ENCODE measurements at regions not wholly inside any gene's neighbourhood (a gene's known extent, or its start where the extent isn't known, plus 50 kb on each side); places are given as distances from the start of the nearest gene placed in this dataset.

- Histone ChIP-seq H3K79me2 (replicated peaks; ENCODE audit: insufficient read depth, low read length) (no peaks in the 10 kb centered on the region), H3K9me3 (ENCODE audit: low read length) (no peaks in the 10 kb centered on the region), H4K20me1 (ENCODE audit: insufficient read depth) (no peaks in the 10 kb centered on the region), H3F3A (ENCODE audit: insufficient read depth, low read length, poor library complexity, severe bottlenecking) (no peaks in the 10 kb centered on the region), H2AFZ (ENCODE audit: low read depth, low read length) (no peak overlapping the region), H3K27ac (ENCODE audit: low read length) (no peak overlapping the region), H3K4me3 (ENCODE audit: low read length) (no peak overlapping the region), H3K27me3 (ENCODE audit: insufficient read depth, low read depth, low read length) (no peaks in the 10 kb centered on the region), H3K4me2 (ENCODE audit: low read length) (no peak overlapping the region), H3K9ac (ENCODE audit: low read length) (no peak overlapping the region), H3K36me3 (ENCODE audit: insufficient read depth, low read length) (no peaks in the 10 kb centered on the region), H3K9me2 (ENCODE audit: insufficient read depth, low read length) (no peaks in the 10 kb centered on the region)
- TF ChIP-seq EZH2 (IDR thresholded peaks at IDR 0.05; ENCODE audit: borderline replicate concordance, insufficient read depth, low read length, poor library complexity, severe bottlenecking) (no peak), EP300 (conservative IDR thresholded peaks at IDR 0.05; ENCODE audit: poor library complexity, severe bottlenecking) (no peak), RAD21 (conservative IDR thresholded peaks at IDR 0.05) (no peak), CTCF (IDR thresholded peaks at IDR 0.05; ENCODE audit: poor library complexity, severe bottlenecking) (no peak), SMC3 (conservative IDR thresholded peaks at IDR 0.05; ENCODE audit: poor library complexity) (no peak), MXI1 (conservative IDR thresholded peaks at IDR 0.05; ENCODE audit: poor library complexity, severe bottlenecking) (no peak), POLR2AphosphoS5 (IDR thresholded peaks at IDR 0.05) (no peak), TAF1 (IDR thresholded peaks at IDR 0.05; ENCODE audit: low read depth) (no peak), REST (IDR thresholded peaks at IDR 0.05; ENCODE audit: borderline replicate concordance) (no peak)
Observed at GRCh38 chr3:59444676-59445075, 394.9 kb upstream of the CFAP20DC start.

GRCh38 chr3:59444294-59444671 is 394.5 kb upstream of the CFAP20DC start:
- H3K27ac ChIP-seq (ENCODE audit: low read length): no peak overlapping the region
- H3K36me3 ChIP-seq (ENCODE audit: insufficient read depth, low read length): no peaks in the 10 kb centered on the region
- no peak overlapping the region for H3K9ac ChIP-seq (ENCODE audit: low read length)
- no peaks in the 10 kb centered on the region for H3K9me2 ChIP-seq (ENCODE audit: insufficient read depth, low read length)
- H2AFZ ChIP-seq (ENCODE audit: low read depth, low read length): no peak overlapping the region
- no peaks in the 10 kb centered on the region for H3K27me3 ChIP-seq (ENCODE audit: insufficient read depth, low read depth, low read length)
- H3K4me3 ChIP-seq (ENCODE audit: low read length): no peak overlapping the region
- no peak overlapping the region for H3K4me2 ChIP-seq (ENCODE audit: low read length)
- TF ChIP-seq EP300 (conservative IDR thresholded peaks at IDR 0.05; ENCODE audit: poor library complexity, severe bottlenecking) (no peak), REST (IDR thresholded peaks at IDR 0.05; ENCODE audit: borderline replicate concordance) (no peak), TAF1 (IDR thresholded peaks at IDR 0.05; ENCODE audit: low read depth) (no peak), SMC3 (conservative IDR thresholded peaks at IDR 0.05; ENCODE audit: poor library complexity) (no peak), POLR2AphosphoS5 (IDR thresholded peaks at IDR 0.05) (no peak), MXI1 (conservative IDR thresholded peaks at IDR 0.05; ENCODE audit: poor library complexity, severe bottlenecking) (no peak), EZH2 (IDR thresholded peaks at IDR 0.05; ENCODE audit: borderline replicate concordance, insufficient read depth, low read length, poor library complexity, severe bottlenecking) (no peak), RAD21 (conservative IDR thresholded peaks at IDR 0.05) (no peak), CTCF (IDR thresholded peaks at IDR 0.05; ENCODE audit: poor library complexity, severe bottlenecking) (no peak)
- H3K79me2 ChIP-seq (replicated peaks; ENCODE audit: insufficient read depth, low read length): no peaks in the 10 kb centered on the region
- no peaks in the 10 kb centered on the region for H3F3A ChIP-seq (ENCODE audit: insufficient read depth, low read length, poor library complexity, severe bottlenecking)
- no peaks in the 10 kb centered on the region for H3K9me3 ChIP-seq (ENCODE audit: low read length)
- no peaks in the 10 kb centered on the region for H4K20me1 ChIP-seq (ENCODE audit: insufficient read depth)

Measured in neural cell (in vitro differentiated cells).